ENCODE measurements at regions not wholly inside any gene's neighbourhood (a gene's known extent, or its start where the extent isn't known, plus 50 kb on each side); places are given as distances from the start of the nearest gene placed in this dataset.
A peak's percentile ranks its signal among the peaks of the same experiment; 100 is the strongest.

DNA sequence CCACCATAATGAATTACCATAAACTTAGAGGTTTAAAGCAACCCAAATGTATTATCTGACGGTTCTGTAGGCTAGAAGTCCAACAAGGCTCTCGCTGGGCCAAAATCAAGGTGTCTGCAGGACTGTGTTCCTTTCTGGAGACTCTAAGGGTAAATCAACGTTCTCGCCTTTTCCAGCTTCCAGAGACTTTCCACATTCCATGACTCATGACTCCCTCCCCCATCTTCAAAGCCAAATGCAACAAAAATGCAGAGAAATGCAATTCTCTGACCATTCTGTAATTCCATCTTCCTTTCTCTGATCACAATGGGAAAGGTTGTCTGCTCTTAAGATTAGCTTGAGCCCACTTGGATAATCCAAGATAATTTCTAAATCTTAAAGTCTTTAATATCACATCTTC, 287.1 kb downstream of the LTN1 start:
- H2BK120ac ChIP-seq (ENCODE audit: insufficient read depth, low read length, poor library complexity), result no peak overlapping the region
- no peaks in the 10 kb centered on the region for H3K9me3 ChIP-seq (ENCODE audit: insufficient read depth, low read depth, low read length)
- H3K23ac ChIP-seq (ENCODE audit: low read length), result no peak overlapping the region
- H4K91ac ChIP-seq (ENCODE audit: low read depth, low read length), result no peak overlapping the region
- no peak overlapping the region for H4K12ac ChIP-seq (ENCODE audit: low read depth, low read length)
- H3K4ac ChIP-seq (ENCODE audit: low read depth, low read length), result no peak overlapping the region
- no peak overlapping the region for H3K14ac ChIP-seq (ENCODE audit: low read length)
- no peak overlapping the region for H2AFZ ChIP-seq (ENCODE audit: insufficient read depth, low read length, poor library complexity)
- H4K8ac ChIP-seq (ENCODE audit: low read depth, low read length), result no peak overlapping the region
- H2BK5ac ChIP-seq (ENCODE audit: low read depth, low read length, poor library complexity), result no peak overlapping the region
- H3K18ac ChIP-seq (ENCODE audit: low read length), result no peak overlapping the region
- H3K4me3 ChIP-seq (ENCODE audit: low read depth, low read length), result no peak overlapping the region
- DNase-seq, result peak in 1 of 2 donors; percentile 51
- H3K79me1 ChIP-seq (ENCODE audit: low read length), result no peaks in the 10 kb centered on the region
- no peaks in the 10 kb centered on the region for H3K27me3 ChIP-seq (ENCODE audit: insufficient read depth, low read length)
- no peak overlapping the region for H2AK5ac ChIP-seq (ENCODE audit: low read length)
- no peaks in the 10 kb centered on the region for H3K36me3 ChIP-seq (ENCODE audit: control insufficient read depth in 1 of 2, insufficient read depth in 2 of 2, low read length in 2 of 2)
- no peak overlapping the region for H3K9ac ChIP-seq (ENCODE audit: low read length)
- H3K4me1 ChIP-seq (ENCODE audit: control insufficient read depth in 1 of 2, insufficient read depth in 2 of 2, low read length in 2 of 2), result no peaks in the 10 kb centered on the region
- no peak overlapping the region for H3K27ac ChIP-seq (ENCODE audit: low read depth, low read length)
- no peak overlapping the region for H2BK12ac ChIP-seq (ENCODE audit: low read length)
- no CpG with 5 or more reads among the region's 4 CpGs for WGBS (ENCODE audit: extremely low coverage, insufficient coverage, insufficient read length)
- H3K4me2 ChIP-seq (ENCODE audit: low read length), result no peak overlapping the region
- H3K79me2 ChIP-seq (ENCODE audit: control insufficient read depth, insufficient read depth, low read length, poor library complexity), result no peaks in the 10 kb centered on the region

DNA sequence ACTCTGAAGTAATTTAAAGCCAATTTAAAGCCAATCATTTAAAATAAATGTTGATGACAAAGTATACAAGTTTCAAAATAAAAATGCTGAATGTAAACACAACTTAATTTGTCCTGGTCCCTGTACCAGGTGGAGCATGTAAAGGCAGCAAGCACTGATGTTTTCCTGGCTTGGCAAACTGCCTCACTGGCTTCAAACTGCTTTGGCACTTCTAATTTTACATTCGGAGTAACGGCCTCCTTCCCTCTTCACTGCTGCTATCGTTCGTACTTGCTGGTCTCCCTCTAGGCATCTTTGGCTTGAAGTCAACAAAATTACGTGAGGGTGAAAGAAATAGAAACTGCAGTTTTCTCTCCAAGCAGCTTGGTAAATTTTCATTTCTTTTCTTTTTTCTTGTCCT, 287.9 kb downstream of the LTN1 start:
- Histone ChIP-seq H3K36me3 (ENCODE audit: control insufficient read depth in 1 of 2, insufficient read depth in 2 of 2, low read length in 2 of 2) (no peaks in the 10 kb centered on the region), H3K4me2 (ENCODE audit: low read length) (no peak overlapping the region), H4K91ac (ENCODE audit: low read depth, low read length) (no peak overlapping the region), H3K9me3 (ENCODE audit: insufficient read depth, low read depth, low read length) (no peaks in the 10 kb centered on the region), H3K23ac (ENCODE audit: low read length) (no peak overlapping the region), H2BK120ac (ENCODE audit: insufficient read depth, low read length, poor library complexity) (no peak overlapping the region), H3K27me3 (ENCODE audit: insufficient read depth, low read length) (no peaks in the 10 kb centered on the region), H3K14ac (ENCODE audit: low read length) (no peak overlapping the region), H3K27ac (ENCODE audit: low read depth, low read length) (no peak overlapping the region), H3K4me1 (ENCODE audit: control insufficient read depth in 1 of 2, insufficient read depth in 2 of 2, low read length in 2 of 2) (no peaks in the 10 kb centered on the region), H3K79me2 (ENCODE audit: control insufficient read depth, insufficient read depth, low read length, poor library complexity) (no peaks in the 10 kb centered on the region), H3K79me1 (ENCODE audit: low read length) (no peaks in the 10 kb centered on the region), H3K4me3 (ENCODE audit: low read depth, low read length) (no peak overlapping the region), H3K9ac (ENCODE audit: low read length) (no peak overlapping the region), H2AFZ (ENCODE audit: insufficient read depth, low read length, poor library complexity) (no peak overlapping the region), H2AK5ac (ENCODE audit: low read length) (no peak overlapping the region), H2BK12ac (ENCODE audit: low read length) (no peak overlapping the region), H3K18ac (ENCODE audit: low read length) (no peak overlapping the region), H3K4ac (ENCODE audit: low read depth, low read length) (no peak overlapping the region), H2BK5ac (ENCODE audit: low read depth, low read length, poor library complexity) (no peak overlapping the region), H4K12ac (ENCODE audit: low read depth, low read length) (no peak overlapping the region), H4K8ac (ENCODE audit: low read depth, low read length) (no peak overlapping the region)
- WGBS (ENCODE audit: extremely low coverage, insufficient coverage, insufficient read length), result no CpG with 5 or more reads among the region's 5 CpGs
- no peak for DNase-seq

DNA sequence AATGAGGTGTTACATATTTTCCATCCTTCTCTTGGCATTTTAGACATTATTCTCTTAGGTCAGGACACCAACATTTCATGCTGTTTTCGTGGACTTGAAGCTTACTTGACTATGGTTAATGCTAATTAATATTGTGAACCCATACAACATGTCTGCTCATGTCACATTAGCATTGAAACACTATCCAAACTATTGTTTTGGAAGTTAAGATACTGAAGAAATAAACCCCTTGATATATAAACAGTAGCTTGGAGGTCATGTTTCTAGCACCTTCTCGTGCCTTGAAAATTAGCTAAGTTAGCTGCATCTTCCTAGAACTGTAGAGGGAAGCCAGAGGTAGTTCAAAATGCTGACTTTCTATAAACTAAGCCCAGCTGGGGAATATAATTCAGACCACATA, 288.8 kb downstream of the LTN1 start:
- Histone ChIP-seq H3K18ac (ENCODE audit: low read length) (no peak overlapping the region), H3K23ac (ENCODE audit: low read length) (no peak overlapping the region), H3K4me1 (ENCODE audit: control insufficient read depth in 1 of 2, insufficient read depth in 2 of 2, low read length in 2 of 2) (no peaks in the 10 kb centered on the region), H4K91ac (ENCODE audit: low read depth, low read length) (no peak overlapping the region), H3K79me2 (ENCODE audit: control insufficient read depth, insufficient read depth, low read length, poor library complexity) (no peaks in the 10 kb centered on the region), H2BK120ac (ENCODE audit: insufficient read depth, low read length, poor library complexity) (no peak overlapping the region), H3K9ac (ENCODE audit: low read length) (no peak overlapping the region), H3K4me2 (ENCODE audit: low read length) (no peak overlapping the region), H4K8ac (ENCODE audit: low read depth, low read length) (no peak overlapping the region), H3K4ac (ENCODE audit: low read depth, low read length) (no peak overlapping the region), H4K12ac (ENCODE audit: low read depth, low read length) (no peak overlapping the region), H2AK5ac (ENCODE audit: low read length) (no peak overlapping the region), H3K9me3 (ENCODE audit: insufficient read depth, low read depth, low read length) (no peaks in the 10 kb centered on the region), H2AFZ (ENCODE audit: insufficient read depth, low read length, poor library complexity) (no peak overlapping the region), H2BK5ac (ENCODE audit: low read depth, low read length, poor library complexity) (no peak overlapping the region), H3K27ac (ENCODE audit: low read depth, low read length) (no peak overlapping the region), H2BK12ac (ENCODE audit: low read length) (no peak overlapping the region), H3K79me1 (ENCODE audit: low read length) (no peaks in the 10 kb centered on the region), H3K27me3 (ENCODE audit: insufficient read depth, low read length) (no peaks in the 10 kb centered on the region), H3K4me3 (ENCODE audit: low read depth, low read length) (no peak overlapping the region), H3K14ac (ENCODE audit: low read length) (no peak overlapping the region), H3K36me3 (ENCODE audit: control insufficient read depth in 1 of 2, insufficient read depth in 2 of 2, low read length in 2 of 2) (no peaks in the 10 kb centered on the region)
- DNase-seq, result no peak
- no CpG with 5 or more reads among the region's 2 CpGs for WGBS (ENCODE audit: extremely low coverage, insufficient coverage, insufficient read length)

DNA sequence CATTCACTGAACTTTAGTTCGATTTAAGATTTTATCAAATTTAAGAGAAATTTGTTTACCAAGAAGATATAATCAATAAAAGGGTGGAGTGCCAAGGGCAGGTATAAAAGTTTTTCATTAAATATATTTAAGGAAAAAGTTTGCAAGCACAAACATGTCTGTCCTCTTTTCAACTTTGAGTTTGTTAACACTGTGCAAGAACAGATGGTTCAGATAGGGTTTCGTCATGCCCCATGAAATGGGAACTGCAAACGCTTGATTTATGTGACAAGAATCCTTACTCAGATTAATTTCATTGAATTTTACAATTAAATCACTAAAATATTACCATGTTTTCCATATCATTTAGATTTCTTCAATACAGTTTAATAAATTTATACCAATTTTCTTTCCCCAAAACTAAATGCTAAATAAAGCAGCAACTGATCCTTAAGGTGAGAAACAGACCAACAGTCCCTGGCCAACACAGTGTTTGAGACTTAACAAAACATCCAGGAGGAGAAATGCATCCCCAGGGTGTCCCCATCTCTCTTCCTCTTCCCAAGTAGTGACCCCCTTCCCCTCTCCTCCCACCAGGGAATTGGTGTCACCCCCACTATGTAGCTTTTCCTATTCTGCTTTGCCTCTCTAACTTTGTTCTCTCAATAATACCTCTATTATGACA, 292.9 kb downstream of the LTN1 start:
- DNase-seq, result peak in 1 of 2 donors; percentile 10
- Histone ChIP-seq H3K18ac (ENCODE audit: low read length) (no peak overlapping the region), H2AFZ (ENCODE audit: insufficient read depth, low read length, poor library complexity) (no peak overlapping the region), H2BK120ac (ENCODE audit: insufficient read depth, low read length, poor library complexity) (no peak overlapping the region), H3K14ac (ENCODE audit: low read length) (no peak overlapping the region), H2AK5ac (ENCODE audit: low read length) (no peak overlapping the region), H3K9me3 (ENCODE audit: insufficient read depth, low read depth, low read length) (no peaks in the 10 kb centered on the region), H3K4ac (ENCODE audit: low read depth, low read length) (no peak overlapping the region), H3K27me3 (ENCODE audit: insufficient read depth, low read length) (no peaks in the 10 kb centered on the region), H3K23ac (ENCODE audit: low read length) (no peak overlapping the region), H3K79me2 (ENCODE audit: control insufficient read depth, insufficient read depth, low read length, poor library complexity) (no peaks in the 10 kb centered on the region), H3K4me1 (ENCODE audit: control insufficient read depth in 1 of 2, insufficient read depth in 2 of 2, low read length in 2 of 2) (no peaks in the 10 kb centered on the region), H3K36me3 (ENCODE audit: control insufficient read depth in 1 of 2, insufficient read depth in 2 of 2, low read length in 2 of 2) (no peaks in the 10 kb centered on the region), H4K12ac (ENCODE audit: low read depth, low read length) (no peak overlapping the region), H3K79me1 (ENCODE audit: low read length) (no peaks in the 10 kb centered on the region), H3K4me3 (ENCODE audit: low read depth, low read length) (no peak overlapping the region), H2BK5ac (ENCODE audit: low read depth, low read length, poor library complexity) (no peak overlapping the region), H3K4me2 (ENCODE audit: low read length) (no peak overlapping the region), H4K91ac (ENCODE audit: low read depth, low read length) (no peak overlapping the region), H2BK12ac (ENCODE audit: low read length) (no peak overlapping the region), H3K9ac (ENCODE audit: low read length) (no peak overlapping the region), H4K8ac (ENCODE audit: low read depth, low read length) (no peak overlapping the region), H3K27ac (ENCODE audit: low read depth, low read length) (no peak overlapping the region)
- no CpG with 5 or more reads among the region's 3 CpGs for WGBS (ENCODE audit: extremely low coverage, insufficient coverage, insufficient read length)
